ENCODE measurements at regions not wholly inside any gene's neighbourhood (a gene's known extent, or its start where the extent isn't known, plus 50 kb on each side); places are given as distances from the start of the nearest gene placed in this dataset.
"Not testable (repeated sequence)": the region's sequence is repeated elsewhere in the genome, so short reads cannot be mapped to it uniquely, and the experiment has no call there.

DNA sequence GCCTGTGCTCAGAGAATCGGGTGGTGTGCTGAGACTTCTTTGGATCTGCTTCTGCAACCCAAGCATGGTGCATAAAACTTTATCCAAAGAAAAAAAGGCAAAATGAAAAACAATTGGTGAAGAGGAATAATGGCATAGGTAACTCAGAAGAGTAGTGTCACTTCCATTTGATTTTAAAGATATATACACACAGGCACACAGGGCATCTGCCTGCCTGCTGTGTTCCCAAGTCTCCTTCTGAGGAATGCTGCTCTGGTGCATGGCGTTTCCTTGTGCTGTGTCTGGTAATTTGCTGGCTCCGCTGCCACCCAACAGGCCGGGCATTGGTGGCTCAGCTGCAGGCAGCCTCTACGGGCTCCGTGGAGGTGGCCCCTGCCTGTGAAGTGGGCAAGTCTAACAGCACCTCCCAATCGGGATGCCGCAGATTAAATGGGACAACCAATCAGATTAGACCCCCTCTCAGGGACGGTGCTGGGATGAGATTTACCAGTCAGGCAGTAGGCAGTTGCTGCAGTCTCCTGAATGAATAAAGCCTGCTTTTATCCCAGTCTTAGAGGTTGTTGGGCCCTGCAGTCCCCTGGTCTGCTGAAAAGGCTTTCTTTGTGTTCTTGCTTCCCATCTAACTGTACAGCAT, 253.7 kb upstream of the RASGRP1 start:
- intact Hi-C loops (cut with DNase I), result loop anchor here (10.0 kb wide), 1 partner anchor 937 kb away; no protein-coding TSS in a partner anchor
- peak; percentile 6 to 73 (median 49) for DNase-seq

DNA sequence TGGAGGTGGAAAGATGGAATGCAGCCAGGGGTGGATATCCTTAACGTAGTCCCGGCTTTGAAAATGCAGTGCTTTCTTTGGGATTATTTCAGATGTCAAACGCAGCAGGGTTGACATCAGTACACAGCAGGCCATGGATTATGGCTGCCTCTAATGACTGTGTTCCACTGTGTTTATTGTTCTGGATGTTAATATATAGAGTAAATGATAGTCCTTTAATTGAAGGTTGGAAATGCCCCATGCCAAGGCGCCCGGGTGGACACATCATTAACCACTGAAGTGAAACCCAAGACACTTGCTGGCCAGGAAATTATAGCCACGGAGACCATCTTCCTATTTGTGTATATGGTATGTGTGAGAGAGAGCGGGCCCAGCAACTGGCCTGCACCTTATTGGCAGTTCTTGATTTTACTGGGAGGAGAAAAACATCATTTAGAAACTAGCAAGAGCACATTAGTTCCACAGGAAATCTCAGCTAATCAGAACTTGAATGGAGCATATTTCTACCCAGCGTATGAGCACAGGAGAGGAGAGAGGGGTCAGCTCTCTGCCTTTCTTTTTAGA, 254.9 kb upstream of the RASGRP1 start:
- intact Hi-C loops (cut with DNase I), result loop anchor here (10.0 kb wide), 1 partner anchor 935 kb away; no protein-coding TSS in a partner anchor
- no peak for DNase-seq

DNA sequence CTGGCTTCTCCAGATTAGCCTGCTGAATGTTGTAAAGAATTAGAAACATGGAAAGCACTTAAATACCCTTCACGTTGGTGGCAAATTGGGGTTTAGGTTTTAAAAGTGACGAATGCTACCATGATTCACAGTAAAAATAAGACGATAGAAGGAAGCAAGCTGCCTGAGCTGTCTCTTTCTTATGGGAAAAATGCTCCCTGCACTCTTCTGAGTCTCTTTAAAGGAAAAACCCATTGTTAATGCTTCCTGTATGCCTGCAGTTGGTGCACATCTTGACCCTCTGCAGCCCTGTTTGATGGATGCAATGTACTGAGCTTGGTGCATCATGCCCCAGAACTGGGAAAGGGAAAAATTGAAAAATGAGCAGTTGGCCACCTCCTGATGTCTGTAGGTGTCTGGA, 258.6 kb upstream of the RASGRP1 start:
- intact Hi-C loops (cut with DNase I), result no loop called here
- no peak for DNase-seq

DNA sequence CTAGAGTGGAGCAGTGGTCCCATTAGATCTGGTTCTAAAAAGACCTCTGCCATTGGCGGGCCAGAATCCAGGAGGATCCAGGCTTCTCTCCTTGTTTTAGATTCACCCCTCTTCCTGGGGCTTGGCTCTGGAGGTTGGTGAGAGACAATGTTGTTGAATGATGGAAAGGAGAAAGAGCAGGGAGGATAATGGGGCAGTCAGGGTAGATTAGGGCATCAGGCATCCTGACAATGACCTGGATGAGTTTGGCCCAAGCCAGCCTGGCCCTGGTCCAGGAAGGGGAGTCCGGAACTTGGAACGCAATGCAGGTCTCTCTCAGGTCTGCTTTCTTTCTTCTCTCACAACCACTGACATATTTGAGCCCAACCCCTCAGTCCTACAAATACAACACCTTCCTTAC, 260.1 kb upstream of the RASGRP1 start:
- no peak for DNase-seq
- intact Hi-C loops (cut with DNase I), result no loop called here

DNA sequence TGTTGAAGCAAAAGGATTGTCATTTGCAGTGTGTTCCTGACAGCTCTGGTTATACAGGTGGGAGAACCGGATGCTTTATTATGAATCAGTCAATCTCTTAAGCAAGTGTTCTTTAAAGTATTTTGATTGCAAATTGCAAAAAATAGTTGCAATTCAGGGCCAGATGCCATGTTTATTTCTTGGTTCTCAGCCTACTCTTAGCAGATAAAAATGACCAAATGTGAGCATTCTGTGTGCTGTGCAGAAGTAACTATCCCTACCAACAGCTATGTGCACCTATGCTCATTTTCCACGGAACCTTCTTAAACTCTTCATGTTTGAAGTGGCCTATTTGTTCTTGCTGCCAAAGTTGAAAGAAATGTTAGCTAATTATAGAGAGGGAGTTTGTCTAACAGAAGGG, 262.3 kb upstream of the RASGRP1 start:
- intact Hi-C loops (cut with DNase I), result no loop called here
- DNase-seq, result peak in 1 of 42 donors; percentile 14

DNA sequence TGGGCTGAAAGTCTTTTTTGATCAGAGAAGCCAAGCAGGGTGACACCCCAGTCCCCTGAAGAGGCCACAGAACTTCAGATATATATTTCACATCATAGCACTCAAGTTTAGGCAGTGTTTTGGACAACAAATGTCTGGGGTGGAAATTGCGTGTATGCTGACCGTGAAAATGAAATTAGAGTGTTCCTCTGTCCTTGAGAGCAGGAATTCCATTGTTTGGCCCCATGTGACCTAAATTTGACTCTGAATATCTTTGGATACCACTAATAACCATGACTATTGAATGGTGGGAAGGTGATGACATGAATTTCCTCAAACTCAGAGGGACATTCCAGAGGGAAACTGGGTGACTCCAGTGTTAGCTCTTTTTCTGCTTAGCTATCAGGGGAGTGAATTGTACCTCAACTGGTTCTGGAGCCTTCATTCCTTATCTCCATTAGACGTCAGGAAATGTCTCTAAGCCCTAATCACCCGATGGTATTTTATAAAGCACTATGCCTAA, 263.5 kb upstream of the RASGRP1 start:
- intact Hi-C loops (cut with DNase I), result no loop called here

DNA sequence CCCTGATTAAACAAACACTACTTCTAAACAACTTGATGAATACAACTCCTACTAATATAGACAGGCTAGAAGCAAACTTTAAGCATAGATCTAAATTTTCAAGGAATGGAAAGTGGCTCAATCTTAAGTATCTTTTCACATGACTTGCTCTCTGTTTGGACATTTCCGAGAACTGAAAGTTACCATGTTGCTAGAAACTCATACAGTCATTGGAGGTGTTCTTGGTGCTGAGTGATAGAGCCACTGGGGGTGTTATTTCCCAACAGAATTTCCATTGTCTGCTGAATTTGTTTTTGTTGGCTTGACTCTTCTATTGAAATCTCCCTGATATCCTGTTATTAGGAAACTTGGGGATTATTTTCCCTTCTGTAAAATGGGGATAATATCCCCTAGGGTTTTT, 264.5 kb upstream of the RASGRP1 start:
- intact Hi-C loops (cut with DNase I), result no loop called here
- DNase-seq, result no peak

More for the DNA sequence above, 263.5 kb upstream of the RASGRP1 start:
- DNase-seq, result no peak

DNA sequence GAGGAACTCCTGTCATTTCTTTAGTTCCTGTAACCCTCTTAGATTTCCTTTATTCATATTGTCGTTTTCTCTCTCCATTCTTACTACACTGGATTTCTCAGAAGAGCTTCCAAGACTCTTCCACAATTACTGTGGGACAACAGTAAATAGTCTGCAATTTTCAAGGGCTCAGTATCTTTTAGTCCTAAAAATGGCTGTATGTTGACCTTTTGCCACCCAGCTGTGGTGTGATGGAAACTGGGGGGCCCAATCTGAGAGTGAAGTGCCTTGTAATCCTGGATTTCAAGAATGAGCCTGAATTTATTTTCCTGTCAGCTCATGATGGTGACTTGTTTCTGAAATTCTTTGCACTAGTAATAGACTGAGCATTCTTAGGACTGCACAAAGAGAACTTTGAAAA, 277.6 kb upstream of the RASGRP1 start:
- DNase-seq, result no peak
- intact Hi-C loops (cut with DNase I), result no loop called here

DNA sequence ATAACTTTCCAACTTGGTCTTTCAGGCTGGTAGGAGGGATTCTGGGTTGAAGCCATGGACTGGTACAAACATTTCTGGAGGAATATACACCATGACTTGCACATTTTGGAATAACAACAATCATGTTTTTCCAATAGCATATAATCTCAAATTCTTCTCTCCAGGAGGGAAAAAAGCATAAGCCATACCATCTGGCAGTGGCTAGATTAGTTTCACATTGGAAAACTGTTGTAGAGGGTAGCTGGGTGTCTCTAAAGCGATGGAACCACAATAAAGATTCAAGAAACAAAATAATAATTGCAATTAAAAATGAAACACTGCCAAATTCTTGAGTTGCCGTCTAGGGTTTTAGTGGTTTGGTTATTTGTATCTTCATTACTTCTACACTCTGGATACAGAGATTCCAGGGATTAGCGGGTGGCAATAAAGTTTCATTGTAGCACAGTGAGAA, 278.5 kb upstream of the RASGRP1 start:
- intact Hi-C loops (cut with DNase I), result no loop called here
- no peak for DNase-seq

DNA sequence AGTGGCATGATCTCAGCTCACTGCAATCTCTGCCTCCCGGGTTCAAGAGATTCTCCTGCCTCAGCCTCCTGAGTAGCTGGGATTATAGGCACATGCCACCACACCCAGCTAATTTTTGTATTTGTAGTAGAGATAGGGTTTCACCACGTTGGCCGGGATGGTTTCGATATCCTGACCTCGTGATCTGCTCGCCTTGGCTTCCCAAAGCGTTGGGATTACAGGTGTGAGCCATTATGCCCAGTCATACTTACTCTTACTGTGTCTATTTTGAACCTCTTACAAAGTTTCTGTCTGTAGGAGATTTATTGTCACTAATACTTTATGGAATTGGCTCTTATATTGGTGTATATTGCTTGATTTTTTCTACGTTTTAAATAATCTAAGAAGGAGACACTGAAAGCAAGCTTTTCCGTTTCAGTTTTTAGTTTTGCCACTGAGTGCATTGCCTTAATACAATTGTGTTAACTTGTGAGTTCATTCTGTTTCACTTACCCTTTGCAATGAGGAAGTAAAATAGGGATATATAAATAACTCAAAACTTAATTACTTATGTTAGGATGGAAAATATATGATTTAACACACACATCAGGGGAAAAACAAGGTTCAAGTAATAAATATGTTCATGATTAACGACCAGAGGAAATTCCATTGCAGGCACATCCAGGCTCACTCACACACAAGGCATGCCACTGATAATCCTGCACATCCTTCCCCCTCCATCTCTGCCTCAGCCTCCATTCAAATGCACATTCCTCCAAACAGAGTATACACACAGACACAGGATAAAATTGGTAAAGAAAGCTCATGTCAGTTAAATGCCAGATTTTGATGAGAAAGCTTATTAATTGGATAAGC, 279.3 kb upstream of the RASGRP1 start:
- intact Hi-C loops (cut with DNase I), result no loop called here
- no peak for DNase-seq

DNA sequence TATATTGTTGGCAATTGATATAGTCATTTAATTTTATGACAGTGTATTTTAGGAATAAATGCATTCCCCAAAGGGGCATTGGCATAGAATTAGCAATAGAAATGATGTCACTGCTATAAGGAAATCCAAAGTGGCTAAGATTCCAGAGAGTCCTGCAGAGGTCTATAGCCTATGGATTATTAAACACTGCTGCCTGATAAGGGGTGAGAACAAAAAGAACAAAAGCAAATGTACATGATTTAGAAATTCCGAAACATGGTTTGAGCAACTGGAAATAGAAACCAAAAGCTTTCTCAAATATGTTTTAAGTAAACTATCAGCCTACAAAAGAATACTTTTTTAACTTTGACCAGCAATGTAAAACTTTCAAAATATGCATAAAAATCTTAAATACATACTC, 280.1 kb upstream of the RASGRP1 start:
- intact Hi-C loops (cut with DNase I), result no loop called here
- no peak for DNase-seq

DNA sequence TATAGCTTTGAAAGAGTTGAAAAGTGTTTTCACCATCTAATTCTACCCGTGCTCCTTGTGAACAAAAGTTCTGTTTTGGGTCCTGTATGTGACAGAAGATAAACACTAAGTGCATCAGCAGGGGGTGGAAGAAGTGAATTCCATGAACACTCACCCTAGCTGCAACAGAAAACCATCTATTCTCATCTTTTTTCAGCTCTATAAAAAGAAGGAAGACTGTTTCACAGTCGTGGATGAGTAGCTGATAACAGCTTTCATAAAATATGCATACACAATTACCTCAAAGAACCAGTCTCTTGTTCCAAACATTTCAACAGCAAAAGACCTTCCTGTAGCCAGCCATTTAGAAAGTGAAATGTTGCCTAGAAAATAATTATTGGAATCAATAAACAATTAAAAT, 281.7 kb upstream of the RASGRP1 start:
- intact Hi-C loops (cut with DNase I), result no loop called here
- DNase-seq, result no peak

DNA sequence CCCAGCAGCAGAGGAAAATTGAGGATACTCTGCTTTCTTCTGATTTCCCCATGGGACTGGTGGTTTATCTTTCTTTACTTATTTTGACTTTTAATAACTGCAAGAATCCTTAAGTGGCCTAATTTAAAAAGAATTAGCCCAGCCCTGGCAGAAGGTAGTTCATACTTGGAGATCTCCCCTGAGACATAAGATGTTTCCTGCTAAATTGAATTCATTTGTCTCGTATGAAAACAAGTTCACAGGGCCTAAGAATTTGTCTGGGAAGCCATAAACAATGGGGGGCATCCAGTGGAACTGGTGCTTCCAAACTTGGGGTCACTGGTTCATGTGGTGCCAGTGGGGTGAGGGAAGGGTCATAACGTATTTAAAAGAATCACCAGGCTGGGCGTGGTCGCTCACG, 283.1 kb upstream of the RASGRP1 start:
- no peak for DNase-seq
- intact Hi-C loops (cut with DNase I), result no loop called here

DNA sequence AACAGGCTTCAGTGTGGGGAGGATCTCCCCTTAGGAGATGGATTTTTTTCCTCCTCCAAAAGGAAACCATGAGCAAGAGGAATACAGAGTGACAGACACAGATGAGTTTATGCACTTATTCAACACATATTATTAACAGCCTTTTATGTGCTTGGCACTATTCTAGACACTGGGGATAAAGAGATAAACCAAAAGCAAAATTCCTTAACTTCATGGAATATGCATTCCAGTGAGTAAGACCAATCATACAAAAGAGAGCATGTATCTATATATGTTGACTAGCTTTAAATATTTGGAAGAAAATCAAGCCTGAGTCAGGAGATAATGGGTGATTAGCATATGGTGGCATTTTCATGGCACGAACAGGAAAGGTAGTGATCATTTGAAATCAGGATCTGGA, 284.4 kb upstream of the RASGRP1 start:
- DNase-seq, result no peak
- intact Hi-C loops (cut with DNase I), result no loop called here

DNA sequence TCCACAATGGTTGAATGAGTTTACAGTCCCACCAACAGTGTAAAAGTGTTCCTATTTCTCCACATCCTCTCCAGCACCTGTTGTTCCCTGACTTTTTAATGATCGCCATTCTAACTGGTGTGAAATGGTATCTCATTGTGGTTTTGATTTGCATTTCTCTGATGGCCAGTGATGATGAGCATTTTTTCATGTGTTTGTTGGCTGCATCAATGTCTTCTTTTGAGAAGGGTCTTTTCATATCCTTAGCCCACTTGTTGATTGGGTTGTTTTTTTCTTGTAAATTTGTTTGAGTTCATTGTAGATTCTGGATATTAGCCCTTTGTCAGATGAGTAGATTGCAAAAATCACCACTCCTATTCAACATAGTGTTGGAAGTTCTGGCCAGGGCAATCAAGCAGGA, 287.6 kb upstream of the RASGRP1 start:
- DNase-seq; intact Hi-C loops (cut with DNase I): not testable (repeated sequence)

DNA sequence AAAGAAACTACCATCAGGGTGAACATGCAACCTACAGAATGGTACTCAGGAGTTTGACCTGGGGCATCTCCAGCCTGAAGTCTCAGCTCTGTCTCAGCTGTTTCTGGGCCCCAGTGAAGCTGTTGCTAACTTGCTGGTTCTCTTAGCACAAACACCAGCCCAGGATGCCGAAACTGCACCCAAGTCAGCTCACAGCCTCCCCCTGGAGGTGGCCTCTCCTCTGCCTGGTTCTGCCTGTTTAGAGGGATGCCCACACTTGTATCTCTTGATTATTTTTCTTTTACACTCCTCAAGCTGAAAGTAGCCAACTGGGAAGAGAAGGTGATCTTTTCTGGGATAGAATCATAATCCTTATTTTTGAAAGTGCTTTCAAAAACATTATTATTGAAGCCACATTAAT, 289.0 kb upstream of the RASGRP1 start:
- DNase-seq, result peak in 14 of 42 donors; percentile 2 to 32 (median 16)
- intact Hi-C loops (cut with DNase I), result no loop called here

DNA sequence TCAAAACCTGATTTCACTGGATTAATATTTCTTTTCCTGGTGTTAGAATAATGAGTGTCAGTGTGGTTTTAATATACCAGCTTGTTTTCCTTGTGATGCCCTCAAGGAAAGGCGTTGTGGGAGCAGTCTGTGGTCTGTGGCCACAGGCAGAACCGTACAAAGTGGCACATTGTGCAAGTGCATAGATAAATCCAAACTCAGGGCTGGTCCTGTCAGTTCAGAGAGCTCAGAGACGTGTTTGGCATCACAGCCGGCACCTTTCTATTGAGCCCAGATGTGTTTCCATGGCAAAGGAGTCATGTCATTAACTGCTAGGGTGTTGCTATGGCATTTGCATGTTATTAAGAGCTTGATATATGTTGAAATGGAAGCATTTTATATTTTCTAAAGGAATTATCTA, 289.9 kb upstream of the RASGRP1 start:
- DNase-seq, result peak in 14 of 42 donors; percentile 4 to 43 (median 18)
- intact Hi-C loops (cut with DNase I), result no loop called here

DNA sequence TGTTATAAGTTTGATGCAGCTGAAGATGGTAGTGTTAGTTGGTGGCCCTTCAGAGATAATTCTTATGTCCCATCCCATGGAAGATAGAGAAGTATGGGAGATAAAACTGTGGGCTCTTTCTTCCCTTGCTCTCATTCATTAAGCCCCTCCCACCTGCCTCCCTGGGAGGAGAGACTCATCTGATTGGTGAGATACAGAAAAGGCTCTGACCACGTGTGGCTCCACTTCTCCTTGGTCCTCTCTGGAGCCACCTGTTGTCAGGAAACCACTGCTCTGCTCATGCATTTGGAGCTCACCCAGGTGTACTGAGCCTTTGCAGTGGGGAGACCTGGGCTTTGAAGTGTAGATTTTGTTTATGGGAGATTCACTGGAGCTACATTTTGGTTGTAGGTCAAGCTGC, 293.2 kb upstream of the RASGRP1 start:
- intact Hi-C loops (cut with DNase I), result no loop called here
- DNase-seq, result no peak

DNA sequence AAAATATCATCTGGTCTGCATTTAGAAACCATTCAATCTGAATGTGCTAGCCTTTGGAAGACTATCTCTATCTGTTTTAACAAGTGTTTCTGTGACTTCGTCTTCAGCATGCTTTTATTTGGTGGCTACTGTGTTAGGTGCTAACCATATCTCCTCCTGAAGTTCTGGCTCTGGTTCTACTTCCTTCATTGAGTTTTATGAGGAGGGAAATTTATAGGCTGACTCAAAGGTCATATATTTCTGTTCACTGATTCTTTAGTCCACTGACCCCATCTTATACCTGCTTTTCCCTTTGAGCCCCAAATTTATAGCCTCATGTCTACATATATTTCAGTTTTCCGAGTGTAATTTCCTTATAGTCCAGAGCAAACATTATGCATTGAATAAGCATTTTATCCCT, 295.0 kb upstream of the RASGRP1 start:
- no peak for DNase-seq

DNA sequence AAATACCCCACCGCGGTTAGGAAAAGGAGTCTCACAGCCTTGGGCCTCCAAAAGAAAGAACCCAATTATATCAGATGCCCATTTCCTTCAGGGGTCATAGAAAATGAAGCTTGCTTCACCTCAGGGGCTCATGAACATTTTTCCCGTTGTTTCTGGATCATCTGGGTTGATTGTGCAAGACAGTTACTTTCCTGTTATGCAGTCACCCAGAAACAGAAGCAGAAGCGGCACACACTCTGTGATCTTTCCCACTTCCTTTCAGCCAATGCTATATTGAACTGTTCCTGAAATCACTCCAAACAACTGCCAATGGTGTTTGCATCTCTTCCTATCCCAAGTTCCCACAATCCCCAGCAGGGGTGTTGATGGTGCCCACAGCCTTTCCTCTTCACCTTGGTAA, 295.6 kb upstream of the RASGRP1 start:
- DNase-seq, result peak in 4 of 42 donors; percentile 9 to 19 (median 16)
- intact Hi-C loops (cut with DNase I), result no loop called here

More for the DNA sequence above, 295.0 kb upstream of the RASGRP1 start:
- intact Hi-C loops (cut with DNase I), result no loop called here

Measured in head of caudate nucleus (tissue), 42 donors.